ENCODE measurements at regions not wholly inside any gene's neighbourhood (a gene's known extent, or its start where the extent isn't known, plus 50 kb on each side); places are given as distances from the start of the nearest gene placed in this dataset.

DNA sequence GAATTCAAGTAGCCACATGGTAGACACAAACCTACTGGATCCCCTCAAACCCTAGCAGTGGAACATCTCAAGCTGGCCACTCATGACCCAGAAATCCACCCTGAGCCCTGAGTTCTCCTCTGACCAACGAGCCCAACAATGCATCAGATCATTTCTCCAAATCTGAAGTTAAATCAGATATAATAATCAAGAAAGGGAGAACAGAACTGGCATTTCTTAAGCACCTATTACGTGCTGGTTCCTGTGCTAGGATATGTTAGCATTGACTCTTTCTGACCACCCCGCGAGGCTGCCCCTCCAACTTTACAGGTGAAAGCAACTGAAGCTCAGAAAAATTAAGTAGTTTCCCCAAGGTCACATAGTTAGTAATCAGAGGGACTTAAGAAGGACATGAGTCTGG, 51.5 kb upstream of the CCDC174 start:
- no peak for TF ChIP-seq CTCF (conservative IDR thresholded peaks at IDR 0.05)
- no peak overlapping the region for H3K27ac ChIP-seq

DNA sequence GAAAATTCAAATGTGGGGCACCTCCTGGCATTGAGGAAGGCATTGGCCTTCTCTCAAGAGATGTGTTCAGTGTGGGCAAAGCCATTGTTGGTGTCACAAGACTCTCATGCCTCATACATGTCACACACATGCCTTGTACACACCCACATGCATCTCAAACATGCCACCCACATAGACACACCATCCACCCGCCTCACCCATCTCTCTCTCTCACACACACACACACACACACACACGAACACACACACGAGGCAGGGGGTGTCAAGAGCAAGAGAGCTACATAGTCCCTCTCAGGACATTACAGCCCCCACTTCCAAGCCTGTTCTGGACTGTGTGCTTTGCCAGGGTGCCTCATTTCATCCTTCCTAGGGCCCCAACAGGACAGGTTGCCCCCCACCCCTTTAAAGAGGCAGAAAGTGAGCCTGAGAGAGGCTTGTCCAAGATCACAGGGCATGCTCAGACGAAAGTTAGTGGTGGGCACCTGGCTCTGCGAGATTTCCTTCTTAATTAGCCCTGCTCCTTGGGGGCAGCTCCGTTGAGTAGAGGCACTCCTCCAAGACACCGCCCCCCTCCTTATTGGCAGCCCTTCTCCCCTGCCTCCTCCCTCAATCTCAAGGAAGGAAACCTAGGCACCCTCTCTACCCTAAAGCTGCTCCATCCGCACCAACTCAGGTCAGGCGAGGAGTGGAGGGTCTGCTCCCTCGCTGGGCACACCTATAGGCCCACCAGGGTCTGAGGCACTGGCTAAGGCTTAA, 50.5 kb upstream of the CCDC174 start:
- H3K27ac ChIP-seq = peak overlapping the region; percentile 92; the same call in 1 of the 2 replicates
- no peak for TF ChIP-seq CTCF (conservative IDR thresholded peaks at IDR 0.05)

- H3K27ac ChIP-seq = peak overlapping the region; percentile 92; the same call in 1 of the 2 replicates
- TF ChIP-seq CTCF (conservative IDR thresholded peaks at IDR 0.05) = no peak
Observed at GRCh38 chr3:14601692-14602005, 49.9 kb upstream of the CCDC174 start.
